Spleen (tissue), 11 donors: ENCODE measurements at regions not wholly inside any gene's neighbourhood (a gene's known extent, or its start where the extent isn't known, plus 50 kb on each side); places are given as distances from the start of the nearest gene placed in this dataset.

ENCODE experiments used
- DNase-seq: peaks from one replicate; pipeline ENCODE4 v3.0.0-alpha.2; 2020
- H3K27ac ChIP-seq, 8 donors: fragments of 200-600 bp; sonication (generic) in 7 of 8; 1 replicate in 4 of 8; 2 replicates in 4 of 8; pipeline versions ENCODE4 v1.5.0 to v1.8.0; 2016 to 2021; ENCODE audit warnings: inconsistent platforms in 4 of 8, mild to moderate bottlenecking in 4 of 8, moderate library complexity in 1 of 8
- H3K27me3 ChIP-seq, 7 donors: fragments of 200-600 bp; sonication (generic) in 6 of 7; replicated peaks in 1 of 7; 1 replicate in 4 of 7; 2 replicates in 3 of 7; pipeline versions ENCODE4 v1.5.0 to v1.8.0; 2016 to 2021; ENCODE audit warnings: inconsistent platforms in 3 of 7, mild to moderate bottlenecking in 1 of 7
- H3K36me3 ChIP-seq, 6 donors: fragments of 200-600 bp; sonication (generic) in 5 of 6; 1 replicate in 4 of 6; 2 replicates in 2 of 6; pipeline versions ENCODE4 v1.5.0 to v1.8.0; 2016 to 2021; ENCODE audit warnings: inconsistent platforms in 2 of 6
- H3K4me1 ChIP-seq, 6 donors: fragments of 200-600 bp; sonication (generic) in 5 of 6; 1 replicate in 3 of 6; 2 replicates in 3 of 6; pipeline versions ENCODE4 v1.5.0 to v1.8.0; 2016 to 2021; ENCODE audit warnings: inconsistent platforms in 3 of 6
- H3K4me3 ChIP-seq, 8 donors: fragments of 200-600 bp; sonication (generic) in 7 of 8; 1 replicate in 4 of 8; 2 replicates in 4 of 8; pipeline versions ENCODE4 v1.5.0 to v1.8.0; 2016 to 2021; ENCODE audit warnings: inconsistent platforms in 4 of 8, mild to moderate bottlenecking in 4 of 8, moderate library complexity in 2 of 8
- H3K9me3 ChIP-seq, 8 donors: fragments of 200-600 bp; sonication (generic) in 7 of 8; 1 replicate in 4 of 8; 2 replicates in 4 of 8; pipeline versions ENCODE4 v1.5.0 to v1.8.0; 2016 to 2021; ENCODE audit warnings: inconsistent platforms in 4 of 8
- CTCF ChIP-seq, 11 experiments: fragments of 200-600 bp in 7 of 11; fragments of 450-650 bp in 4 of 11; sonication (generic) in 4 of 11; IDR thresholded peaks in 8 of 11; conservative IDR thresholded peaks in 3 of 11; 1 replicate in 7 of 11; 2 replicates in 4 of 11; pipeline versions ENCODE4 v1.4.0 to v1.8.0; 2016 to 2021; ENCODE audit warnings: antibody characterized with exemption in 11 of 11, inconsistent platforms in 4 of 11, mild to moderate bottlenecking in 1 of 11
- POLR2A ChIP-seq, 3 donors: fragments of 450-650 bp; IDR thresholded peaks; one replicate each; pipeline ENCODE4 v1.5.1; 2017; ENCODE audit warnings: antibody characterized with exemption in 3 of 3, mild to moderate bottlenecking in 1 of 3
- POLR2AphosphoS5 ChIP-seq, 3 donors: sonication (generic); formaldehyde crosslinking; IDR thresholded peaks; one replicate each; pipeline ENCODE4 v1.5.1; 2017; ENCODE audit warnings: antibody characterized with exemption in 3 of 3
- WGBS, 5 donors: extraction: QIAGEN DNeasy Blood & Tissue Kit in 3 of 5; methylation state at CpG; one replicate each; pipeline versions ENCODE4 v1.1.5 to v1.1.7; 2013 to 2018; 5-methylcytosine and 5-hydroxymethylcytosine counted together
- intact Hi-C: fragments of 100-400 bp; cut with DNase I; formaldehyde crosslinking; loops from one replicate; pipeline ENCODE4 v1.15.0; 2023; ENCODE audit warnings: low total_unique reads
- donor health status: healthy with polysubstance abuse.
- donor health status: DM: no; HTN: no; CAD: no; lungs with moderate emphysema.
- donor health status: DM: no; HTN: no; CAD: no.
- donor health status: Bipolar disorder and iron deficiency.
- donor health status: healthy.
- donor health status: DM: no; HTN: no; CAD: no.
- donor health status: DM: yes; HTN: yes; CAD: no.

- Histone ChIP-seq H3K9me3 (no peaks in the 10 kb centered on the region), H3K36me3 (no peaks in the 10 kb centered on the region), H3K27me3 (no peaks in the 10 kb centered on the region), H3K4me3 (no peak overlapping the region), H3K27ac (no peak overlapping the region), H3K4me1 (peaks cover 0 to 25% (median 12%) of the 10 kb centered on the region in 6 donors)
- intact Hi-C loops, result no loop called here
- no peak for DNase-seq
- TF ChIP-seq POLR2AphosphoS5 (IDR thresholded peaks at IDR 0.05), result no peak
- no peak for TF ChIP-seq POLR2A (IDR thresholded peaks at IDR 0.05)
- no peak for TF ChIP-seq CTCF (IDR thresholded peaks at IDR 0.05 in 8 of 11, conservative IDR thresholded peaks at IDR 0.05 in 3 of 11)
- 95 to 99% (median 97%) methylated on average over 3 of the region's 3 CpGs for WGBS, 5 donors
Measured at GRCh38 chr2:144698156-144698555, 178.2 kb upstream of the ZEB2 start.

- Histone ChIP-seq H3K4me3 (no peak overlapping the region), H3K9me3 (no peaks in the 10 kb centered on the region), H3K4me1 (no peaks in the 10 kb centered on the region), H3K27me3 (no peaks in the 10 kb centered on the region), H3K36me3 (no peaks in the 10 kb centered on the region), H3K27ac (no peak overlapping the region)
- 83 to 89% (median 84%) methylated on average over 1 of the region's 1 CpG for WGBS, 5 donors
- TF ChIP-seq CTCF (IDR thresholded peaks at IDR 0.05 in 8 of 11, conservative IDR thresholded peaks at IDR 0.05 in 3 of 11) (no peak), POLR2A (IDR thresholded peaks at IDR 0.05) (no peak), POLR2AphosphoS5 (IDR thresholded peaks at IDR 0.05) (no peak)
- intact Hi-C loops, result no loop called here
- DNase-seq, result no peak
Measured at GRCh38 chr2:144695657-144696056, 175.7 kb upstream of the ZEB2 start.

DNA sequence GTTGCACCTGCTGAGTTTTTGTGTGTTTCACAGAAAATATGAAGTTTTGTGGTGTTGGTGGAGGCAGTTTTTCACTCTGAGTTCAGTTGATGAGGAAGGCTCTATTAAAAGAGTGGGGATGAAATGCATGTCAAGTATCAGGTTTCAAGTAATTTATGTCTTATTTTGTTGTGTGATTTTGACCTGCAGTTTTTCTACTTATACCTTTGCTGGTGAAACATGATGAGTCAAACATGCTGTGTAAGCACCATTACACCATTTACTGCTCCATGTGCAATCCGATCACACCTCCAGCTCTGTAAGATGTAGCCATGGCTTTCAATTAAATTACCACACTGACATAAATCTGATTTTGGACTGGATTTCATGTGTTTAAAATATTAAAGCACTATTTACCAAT lies 174.5 kb upstream of the ZEB2 start:
- H3K9me3 ChIP-seq, result no peaks in the 10 kb centered on the region
- intact Hi-C loops, result no loop called here
- WGBS, 5 donors, result 75 to 92% (median 82%) methylated on average over 1 of the region's 1 CpG
- H3K4me1 ChIP-seq, result no peaks in the 10 kb centered on the region
- H3K4me3 ChIP-seq, result no peak overlapping the region
- no peak for DNase-seq
- no peaks in the 10 kb centered on the region for H3K36me3 ChIP-seq
- TF ChIP-seq POLR2A (IDR thresholded peaks at IDR 0.05) (no peak), POLR2AphosphoS5 (IDR thresholded peaks at IDR 0.05) (no peak)
- no peaks in the 10 kb centered on the region for H3K27me3 ChIP-seq
- H3K27ac ChIP-seq, result peak overlapping the region in 3 of 8 donors; percentile 43 to 63 (median 46)

GRCh38 chr2:144693179-144693578 lies 173.3 kb upstream of the ZEB2 start:
- Histone ChIP-seq H3K36me3 (no peaks in the 10 kb centered on the region), H3K4me3 (no peak overlapping the region), H3K27ac (peak overlapping the region in 4 of 8 donors; percentile 19 to 63 (median 44)), H3K9me3 (no peaks in the 10 kb centered on the region), H3K27me3 (no peaks in the 10 kb centered on the region), H3K4me1 (no peaks in the 10 kb centered on the region)
- no peak for TF ChIP-seq CTCF (IDR thresholded peaks at IDR 0.05 in 8 of 11, conservative IDR thresholded peaks at IDR 0.05 in 3 of 11)
- TF ChIP-seq POLR2AphosphoS5 (IDR thresholded peaks at IDR 0.05), result no peak
- intact Hi-C loops, result no loop called here
- DNase-seq, result no peak
- WGBS, 5 donors, result 51 to 85% (median 74%) methylated on average over 3 of the region's 3 CpGs

- Histone ChIP-seq H3K36me3 (no peaks in the 10 kb centered on the region), H3K27ac (peak overlapping the region in 4 of 8 donors; percentile 16 to 63 (median 44)), H3K27me3 (no peaks in the 10 kb centered on the region), H3K9me3 (no peaks in the 10 kb centered on the region), H3K4me1 (no peaks in the 10 kb centered on the region), H3K4me3 (no peak overlapping the region)
- TF ChIP-seq POLR2AphosphoS5 (IDR thresholded peaks at IDR 0.05) (no peak), POLR2A (IDR thresholded peaks at IDR 0.05) (no peak), CTCF (IDR thresholded peaks at IDR 0.05 in 8 of 11, conservative IDR thresholded peaks at IDR 0.05 in 3 of 11) (no peak)
- no peak for DNase-seq
- WGBS, 5 donors, result 89 to 92% (median 90%) methylated on average over 5 of the region's 5 CpGs
- intact Hi-C loops, result no loop called here
Measured at GRCh38 chr2:144692661-144693060, 172.7 kb upstream of the ZEB2 start.
